HG03025 (cell line): ENCODE measurements at regions not wholly inside any gene's neighbourhood (a gene's known extent, or its start where the extent isn't known, plus 50 kb on each side); places are given as distances from the start of the nearest gene placed in this dataset.
"Not testable (repeated sequence)": the region's sequence is repeated elsewhere in the genome, so short reads cannot be mapped to it uniquely, and the experiment has no call there.

Experiments
- ATAC-seq: cut with Tn5 transposase; IDR thresholded peaks from one replicate; pipeline ENCODE4 v1.9.1; 2021; ENCODE audit warnings: mild to moderate bottlenecking, moderate library complexity; ENCODE audit not compliant: unreplicated experiment, low FRiP score

DNA sequence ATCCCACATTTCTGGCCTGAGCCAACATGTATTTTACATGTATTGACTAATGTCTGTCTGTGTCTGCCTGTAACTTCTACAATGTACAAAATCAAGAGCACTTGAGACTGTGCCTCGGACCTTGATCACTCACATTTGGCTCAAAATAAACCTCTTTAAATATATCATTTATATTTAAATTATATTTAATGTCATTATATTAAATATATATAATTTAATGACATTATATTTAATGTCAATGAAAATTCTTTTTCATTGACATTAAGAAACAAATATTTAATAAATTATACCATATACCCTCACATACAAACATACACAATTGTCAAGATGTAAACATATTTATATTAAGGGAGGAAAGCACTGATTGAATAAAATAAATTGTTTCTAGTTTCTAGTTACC is 1099.8 kb upstream of the CDH18 start:
- ATAC-seq = no peak

DNA sequence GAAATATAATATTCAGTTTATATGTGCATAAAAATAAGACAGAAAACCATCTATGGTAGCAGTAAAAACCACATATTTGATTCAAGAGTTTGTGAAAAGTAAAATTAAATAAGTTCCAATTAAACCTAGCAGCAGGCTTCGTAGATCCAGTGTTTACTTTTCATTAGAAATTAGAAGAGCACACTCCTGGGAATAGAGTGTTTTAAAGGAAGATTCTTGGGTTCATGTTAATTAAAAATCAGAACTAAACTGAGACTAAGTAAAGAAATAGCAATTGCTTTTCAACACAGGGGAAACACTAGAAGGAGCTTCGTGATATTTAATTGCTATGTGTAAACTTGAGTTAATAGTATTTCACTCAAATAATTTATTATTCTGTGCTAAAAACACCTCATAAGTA is 1097.8 kb upstream of the CDH18 start:
- no peak for ATAC-seq

DNA sequence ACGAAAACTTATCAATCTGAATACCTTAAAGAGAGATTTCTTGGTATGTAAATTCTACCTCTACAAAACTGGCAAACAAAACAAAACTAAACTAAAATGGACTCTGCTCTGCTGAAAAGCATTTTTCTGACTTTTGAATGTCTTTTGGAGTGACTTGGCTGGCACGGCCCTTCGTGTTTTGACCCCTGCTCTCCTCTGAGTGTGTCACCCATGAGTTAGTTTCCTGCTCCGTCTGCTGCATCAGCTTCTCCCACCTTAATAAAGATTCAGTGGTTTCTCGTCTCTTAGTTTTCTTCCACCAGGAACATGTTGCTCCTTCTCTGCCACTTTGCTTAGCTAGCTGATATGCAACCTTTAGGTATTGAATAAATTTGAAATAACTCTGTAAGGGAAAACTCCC is 1084.0 kb upstream of the CDH18 start:
- ATAC-seq = no peak

DNA sequence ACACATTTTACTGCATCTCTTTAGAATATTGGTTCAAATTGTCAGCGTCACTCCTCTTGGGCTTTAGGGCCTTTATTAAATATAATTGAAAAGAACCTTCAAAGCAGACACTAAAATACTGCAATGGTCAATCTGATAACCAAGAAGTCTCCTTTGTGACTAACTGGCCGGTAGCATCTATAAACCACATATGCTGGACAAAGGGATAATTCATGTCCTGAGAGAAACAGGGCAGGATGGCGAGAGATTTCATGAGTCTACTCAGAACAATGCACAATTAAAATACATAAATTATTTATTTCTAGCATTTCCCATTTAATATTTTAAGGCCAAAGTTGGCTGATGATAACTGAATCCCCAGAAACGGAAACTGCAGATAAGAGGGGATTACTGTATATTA is 1083.4 kb upstream of the CDH18 start:
- no peak for ATAC-seq

DNA sequence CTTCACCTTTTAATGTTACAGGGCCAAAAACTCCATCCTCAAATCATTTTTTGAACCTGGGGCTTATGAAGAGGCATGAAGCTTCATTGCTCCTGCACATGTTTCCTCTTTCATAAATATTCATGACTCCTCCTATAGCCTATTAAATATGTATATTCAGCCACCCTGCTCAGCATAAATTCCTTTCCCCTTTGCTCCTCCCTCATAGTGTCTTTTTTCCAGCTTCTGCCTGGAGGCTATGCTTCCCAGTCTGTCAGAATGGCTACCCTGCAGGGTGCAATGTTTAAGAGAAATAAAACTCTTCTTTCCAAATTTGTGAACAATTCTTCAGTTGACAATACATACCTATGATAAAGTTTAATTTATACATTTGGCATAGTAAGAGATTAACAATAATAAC is 1082.9 kb upstream of the CDH18 start:
- no peak for ATAC-seq

DNA sequence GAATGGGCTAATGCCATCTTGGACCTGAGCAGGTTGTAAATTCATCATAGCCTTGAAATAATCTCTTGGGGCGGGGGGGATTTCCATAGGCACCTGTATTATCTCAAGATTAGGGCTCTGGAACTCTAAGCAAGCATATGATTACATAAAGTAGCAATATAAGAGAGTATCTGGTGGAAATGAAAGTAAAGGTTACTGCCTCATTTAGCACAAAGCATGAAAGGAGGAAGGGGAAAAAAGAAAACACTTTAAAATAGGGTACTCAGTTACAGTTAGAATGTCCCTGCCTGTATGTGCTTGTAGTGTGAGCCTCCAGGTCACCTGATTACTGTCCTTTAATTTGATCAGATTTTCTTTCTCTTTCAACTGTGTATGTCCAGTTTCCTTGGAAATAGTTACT is 1079.7 kb upstream of the CDH18 start:
- ATAC-seq = no peak

- no peak for ATAC-seq
Measured at GRCh38 chr5:21063146-21063545, 1075.1 kb upstream of the CDH18 start.

GRCh38 chr5:21058289-21058688 is 1070.3 kb upstream of the CDH18 start:
- ATAC-seq = no peak

- no peak for ATAC-seq
Measured at GRCh38 chr5:21051945-21052344, 1063.9 kb upstream of the CDH18 start.

DNA sequence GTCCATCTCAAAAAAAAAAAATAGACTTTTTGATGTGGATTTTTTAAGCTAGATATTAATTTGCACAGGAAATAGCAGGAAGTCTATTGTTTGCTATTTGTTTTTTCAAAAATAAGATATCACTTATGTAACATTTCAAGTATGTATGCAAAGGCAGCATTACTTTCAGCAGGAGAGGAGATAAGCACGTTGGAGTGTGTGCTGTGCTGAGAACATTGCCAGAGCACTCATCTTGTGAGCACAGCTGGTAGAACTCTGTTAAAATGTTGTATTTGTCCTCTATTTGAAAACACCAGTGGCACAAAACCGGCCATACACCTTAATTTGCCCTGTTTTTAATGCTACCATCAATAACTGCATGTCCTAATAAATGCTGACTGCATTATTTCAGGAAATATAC is 1061.9 kb upstream of the CDH18 start:
- no peak for ATAC-seq

- no peak for ATAC-seq
Measured at GRCh38 chr5:21030981-21031380, 1043.0 kb upstream of the CDH18 start.

- ATAC-seq = no peak
Measured at GRCh38 chr5:21024966-21025365, 1037.0 kb upstream of the CDH18 start.

DNA sequence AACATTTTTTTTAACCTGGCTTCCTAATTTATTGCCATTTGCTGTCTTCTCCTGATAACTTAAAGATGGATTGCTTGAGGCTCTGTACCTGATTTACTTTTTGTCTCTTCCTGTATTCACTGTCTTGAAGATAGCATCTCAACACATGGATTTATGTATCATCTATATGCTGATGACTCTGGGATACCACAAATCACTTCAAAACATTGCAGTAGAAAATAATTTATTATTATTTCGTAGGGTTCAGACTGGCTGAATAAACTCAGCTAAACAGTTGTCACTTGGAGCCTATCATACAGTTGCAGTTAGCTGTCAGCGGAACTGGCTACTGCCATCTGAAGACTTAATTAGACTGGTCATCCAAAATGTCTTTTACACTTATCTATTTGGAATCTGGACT is 1025.2 kb upstream of the CDH18 start:
- ATAC-seq = no peak

DNA sequence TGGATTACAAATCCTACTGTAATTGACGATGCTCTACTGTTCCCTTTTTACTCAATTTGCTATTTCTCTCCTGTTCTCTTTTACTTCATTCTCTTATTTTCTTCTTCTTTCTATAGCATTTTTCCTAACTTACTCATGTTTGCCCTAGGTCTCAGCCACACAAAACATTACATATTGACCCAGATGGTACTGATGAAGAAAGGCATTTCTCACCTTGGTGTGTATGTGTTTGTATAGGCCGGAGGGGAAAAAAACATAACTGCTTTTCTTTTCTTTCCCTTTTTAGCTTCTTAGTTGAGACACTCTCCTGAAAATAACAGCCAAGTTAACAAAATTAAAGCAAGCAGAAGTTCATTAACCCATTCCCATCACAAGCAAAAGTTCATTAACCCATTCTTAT is 1019.8 kb upstream of the CDH18 start:
- no peak for ATAC-seq

GRCh38 chr5:20988933-20989332 is 1000.9 kb upstream of the CDH18 start:
- not testable (repeated sequence) for ATAC-seq

DNA sequence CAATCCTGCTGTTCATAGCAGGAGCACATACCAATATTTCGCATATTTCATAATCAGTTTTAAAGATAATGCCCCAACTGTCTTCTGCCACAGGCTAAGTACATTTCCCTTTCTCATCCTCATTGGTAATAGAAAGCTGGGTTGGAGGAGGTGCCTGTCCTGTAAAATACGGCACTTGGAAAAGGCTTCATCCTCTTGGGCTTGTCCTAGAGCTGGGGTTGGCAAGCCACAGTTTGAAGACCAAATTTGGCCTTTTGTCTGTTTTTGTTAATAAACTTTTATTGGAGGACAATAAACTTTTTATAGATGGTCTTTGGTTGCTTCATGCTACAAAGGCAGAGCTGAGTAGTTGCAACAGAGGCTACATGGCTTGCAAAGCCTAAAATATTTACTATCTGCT is 997.8 kb upstream of the CDH18 start:
- ATAC-seq = no peak

DNA sequence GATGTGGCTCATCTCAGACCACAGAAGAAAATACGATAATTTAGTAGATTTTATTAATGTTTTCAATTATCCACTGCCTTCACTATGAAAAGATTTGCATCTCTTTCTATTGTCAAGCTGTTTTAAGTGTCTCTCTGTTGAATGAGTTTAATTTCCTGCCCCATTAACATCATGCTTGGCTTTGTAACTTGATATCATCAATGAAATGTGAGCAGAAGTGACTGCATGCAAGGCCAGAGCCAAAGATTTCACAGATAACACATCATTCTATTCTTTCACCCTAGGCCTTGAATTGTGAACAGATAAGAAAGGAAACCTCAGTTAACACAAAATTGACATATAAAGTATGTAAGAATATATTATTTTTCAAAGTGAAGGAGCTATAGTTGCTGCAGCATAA is 986.4 kb upstream of the CDH18 start:
- no peak for ATAC-seq

DNA sequence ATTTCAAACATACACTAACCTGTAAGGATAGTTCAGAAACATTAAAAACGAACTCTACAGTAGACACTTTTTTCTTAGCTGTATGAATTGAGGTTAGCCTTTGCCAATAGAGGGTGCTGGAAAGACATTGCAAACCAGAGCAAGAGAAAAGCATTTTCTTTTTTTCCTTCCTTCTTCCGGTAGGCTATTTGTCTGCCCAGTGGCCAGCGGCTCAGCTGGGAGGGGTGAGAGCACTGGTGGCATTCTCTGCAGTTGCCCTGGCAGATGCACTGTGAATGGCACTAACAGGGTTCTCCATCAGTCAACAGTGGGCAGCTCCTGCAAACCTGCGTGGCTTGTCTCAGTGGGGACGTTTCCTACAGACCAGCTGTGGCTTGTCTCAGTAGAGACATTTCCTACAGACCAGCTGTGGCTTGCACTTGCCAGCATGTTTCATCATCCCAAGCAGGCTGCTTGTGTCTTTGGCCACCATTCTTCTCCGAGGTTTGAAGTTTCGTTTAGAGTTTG is 984.5 kb upstream of the CDH18 start:
- no peak for ATAC-seq

- no peak for ATAC-seq
Measured at GRCh38 chr5:20959347-20959746, 971.3 kb upstream of the CDH18 start.

DNA sequence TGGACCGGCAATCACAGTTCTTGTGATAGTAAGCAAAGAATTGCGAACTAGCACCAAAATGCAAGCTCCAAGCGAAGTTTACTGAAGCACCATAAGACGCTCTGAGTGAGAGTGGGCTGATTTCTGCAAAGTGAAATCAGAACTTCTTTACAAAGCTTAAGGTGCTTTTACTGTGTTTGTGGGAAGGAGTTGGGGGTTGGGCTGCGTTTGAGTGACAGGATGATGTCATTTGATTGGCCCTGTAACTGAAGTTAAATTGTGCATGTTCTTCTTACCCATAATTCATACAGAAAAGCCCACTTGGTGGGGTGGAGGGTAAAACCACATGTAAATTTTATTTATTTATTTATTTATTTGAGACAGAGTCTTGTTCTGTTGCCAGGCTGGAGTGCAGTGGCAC is 970.6 kb upstream of the CDH18 start:
- no peak for ATAC-seq

GRCh38 chr5:20956134-20956533 is 968.1 kb upstream of the CDH18 start:
- ATAC-seq = no peak

DNA sequence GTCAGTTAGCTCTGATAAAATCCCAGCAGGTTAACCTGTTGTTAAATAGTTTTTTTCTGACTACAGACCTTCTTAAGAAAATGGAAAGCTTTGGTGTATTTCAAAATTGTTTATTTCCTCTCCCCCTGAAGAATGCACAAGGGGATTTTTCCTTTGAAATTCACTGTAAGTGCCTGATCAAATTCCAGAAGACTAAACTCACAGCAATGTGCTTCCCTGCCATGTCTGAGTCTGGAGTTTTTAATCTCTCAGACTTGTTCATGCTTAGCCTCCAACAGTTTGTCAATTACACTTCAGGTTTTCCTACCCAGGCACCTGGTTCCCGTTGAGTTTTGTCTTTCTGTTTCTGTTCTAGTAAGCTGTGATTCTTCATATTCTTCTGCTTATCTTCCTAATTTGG is 961.6 kb upstream of the CDH18 start:
- ATAC-seq = no peak

DNA sequence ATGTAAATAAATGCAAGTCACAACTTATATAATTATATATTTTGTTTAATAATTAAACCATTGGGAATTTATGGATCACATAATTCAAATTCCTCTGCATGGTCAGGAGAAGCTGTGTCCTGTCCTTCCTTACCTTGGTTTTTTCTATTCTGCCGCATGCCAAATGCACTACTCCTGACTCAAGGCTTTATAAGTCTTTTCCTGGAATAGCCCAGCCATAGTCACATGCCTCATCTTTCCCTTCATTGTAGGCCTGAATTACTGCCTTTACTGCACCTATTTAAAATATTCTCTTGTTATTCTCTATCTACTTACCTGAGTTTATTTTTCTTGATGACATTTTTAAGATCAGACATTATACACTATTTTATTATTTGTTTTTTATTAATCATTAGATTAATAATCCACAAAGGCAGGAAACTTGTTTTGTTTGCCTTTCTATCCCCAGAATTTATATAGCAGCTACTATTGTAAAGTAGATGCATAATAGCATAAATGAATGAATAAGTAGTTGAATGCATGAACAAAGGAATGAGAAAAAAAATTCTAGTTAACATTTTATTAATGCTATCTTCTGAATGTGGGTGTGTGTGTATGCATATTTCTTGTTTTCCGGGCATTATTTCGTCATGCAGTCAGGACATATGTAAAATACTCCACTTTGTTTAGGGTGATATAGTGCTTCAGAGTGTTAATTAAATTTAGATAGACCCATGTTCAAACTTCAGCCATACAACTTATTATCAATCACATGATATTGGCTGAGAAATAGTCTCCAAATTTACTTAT is 955.4 kb upstream of the CDH18 start:
- not testable (repeated sequence) for ATAC-seq
